PC-9 (cell line): ENCODE measurements at regions not wholly inside any gene's neighbourhood (a gene's known extent, or its start where the extent isn't known, plus 50 kb on each side); places are given as distances from the start of the nearest gene placed in this dataset.

ENCODE experiments used
- BruUV-seq: library from RNA; stranded (reverse); fragments of 400-500 nt; replicated peaks from 2 replicates; lab custom pipeline; 2021; lab: Mats Ljungman, UMichigan
- CTCF ChIA-PET: fragments of 300-600 bp; sonication (Branson Sonifier 250); formaldehyde crosslinking; loops from one replicate; lab custom pipeline; 2022; ENCODE audit warnings: antibody characterized with exemption; lab: Charles Lee
- POLR2A ChIA-PET: fragments of 300-600 bp; sonication (Branson Sonifier 250); formaldehyde crosslinking; loops from one replicate; lab custom pipeline; 2022; ENCODE audit warnings: antibody characterized with exemption; ENCODE audit not compliant: unreplicated experiment; lab: Charles Lee
- DNase-seq, 2 experiments: peaks; one replicate each; pipeline versions ENCODE4 v3.0.0 to v3.0.0-alpha.2; 2015 to 2022; ENCODE audit warnings: mixed read lengths in 1 of 2
- H2AFZ ChIP-seq: fragments of 200-600 bp; sonication (generic); 2 replicates; pipeline ENCODE4 v1.8.1; 2017; ENCODE audit warnings: antibody characterized with exemption
- H3F3A ChIP-seq: fragments of 200-600 bp; sonication (generic); 2 replicates; pipeline ENCODE4 v1.8.1; 2017; ENCODE audit warnings: antibody characterized with exemption, mild to moderate bottlenecking, low read depth; ENCODE audit not compliant: insufficient read depth
- H3K27ac ChIP-seq: fragments of 200-600 bp; sonication (generic); 2 replicates; pipeline ENCODE4 v1.6.1; 2016; ENCODE audit warnings: mixed run types
- H3K27me3 ChIP-seq: fragments of 200-600 bp; sonication (generic); 2 replicates; pipeline ENCODE4 v1.6.1; 2016; ENCODE audit warnings: low read depth, mixed run types; ENCODE audit not compliant: insufficient read depth
- H3K36me3 ChIP-seq: fragments of 200-600 bp; sonication (generic); 2 replicates; pipeline ENCODE4 v1.6.1; 2016; ENCODE audit warnings: low read depth, mixed run types
- H3K4me1 ChIP-seq: fragments of 200-600 bp; sonication (generic); replicated peaks from 2 replicates; pipeline ENCODE4 v1.6.1; 2016; ENCODE audit warnings: mixed run types; ENCODE audit not compliant: insufficient read depth
- H3K4me2 ChIP-seq: fragments of 200-600 bp; sonication (generic); 2 replicates; pipeline ENCODE4 v1.6.1; 2017; ENCODE audit warnings: mixed run types
- H3K4me3 ChIP-seq: fragments of 200-600 bp; sonication (generic); 2 replicates; pipeline ENCODE4 v1.6.1; 2016; ENCODE audit warnings: mixed run types
- H3K79me2 ChIP-seq: fragments of 200-600 bp; sonication (generic); 2 replicates; pipeline ENCODE4 v1.6.1; 2017; ENCODE audit warnings: low read depth, mixed run types
- H3K9me2 ChIP-seq: fragments of 200-600 bp; sonication (generic); 2 replicates; pipeline ENCODE4 v1.8.1; 2017; ENCODE audit warnings: mild to moderate bottlenecking; ENCODE audit not compliant: insufficient read depth
- H3K9me3 ChIP-seq: fragments of 200-600 bp; sonication (generic); 2 replicates; pipeline ENCODE4 v1.8.1; 2016; ENCODE audit warnings: low read depth; ENCODE audit not compliant: insufficient read depth
- H4K20me1 ChIP-seq: fragments of 200-600 bp; sonication (generic); 2 replicates; pipeline ENCODE4 v1.8.1; 2017; ENCODE audit not compliant: insufficient read depth
- CTCF ChIP-seq: fragments of 200-600 bp; sonication (generic); conservative IDR thresholded peaks from 2 replicates; pipeline ENCODE4 v1.6.1; 2017; ENCODE audit warnings: mixed run types, antibody characterized with exemption, mild to moderate bottlenecking, moderate library complexity
- EZH2 ChIP-seq: fragments of 200-600 bp; sonication (generic); IDR thresholded peaks from 2 replicates; pipeline ENCODE4 v1.8.0; 2017; ENCODE audit warnings: antibody characterized with exemption, low read depth
- intact Hi-C: fragments of 100-400 bp; cut with micrococcal nuclease; formaldehyde crosslinking; loops from one replicate; pipeline ENCODE4 v1.10.0; 2022; ENCODE audit not compliant: unreplicated experiment

- POLR2A ChIA-PET, result no interaction called here
Measured at GRCh38 chr5:1939256-1939655, 56.5 kb upstream of the IRX4 start.

GRCh38 chr5:1938310-1939000 lies 55.7 kb upstream of the IRX4 start:
- no peaks in the 10 kb centered on the region for H3K36me3 ChIP-seq
- intact Hi-C loops, result no loop called here
- H3F3A ChIP-seq, result no peaks in the 10 kb centered on the region
- H3K27me3 ChIP-seq, result peaks cover 82% of the 10 kb centered on the region
- H3K4me1 ChIP-seq, result peaks cover 14% of the 10 kb centered on the region
- POLR2A ChIA-PET, result no interaction called here
- no peak overlapping the region for H3K27ac ChIP-seq
- BruUV-seq, result no TSS peak
- H3K79me2 ChIP-seq, result no peaks in the 10 kb centered on the region
- H3K4me3 ChIP-seq, result no peak overlapping the region
- no peak for DNase-seq
- H3K9me2 ChIP-seq, result no peaks in the 10 kb centered on the region
- no peak overlapping the region for H2AFZ ChIP-seq
- TF ChIP-seq EZH2, result no peak
- no peak for TF ChIP-seq CTCF
- H3K4me2 ChIP-seq, result no peak overlapping the region
- CTCF ChIA-PET, result no interaction called here
- H4K20me1 ChIP-seq, result no peaks in the 10 kb centered on the region
- no peaks in the 10 kb centered on the region for H3K9me3 ChIP-seq

More at GRCh38 chr5:1939256-1939655, 56.5 kb upstream of the IRX4 start:
- BruUV-seq, result no TSS peak
- H3K4me1 ChIP-seq, result peaks cover 14% of the 10 kb centered on the region
- intact Hi-C loops, result no loop called here
- H3K79me2 ChIP-seq, result no peaks in the 10 kb centered on the region
- CTCF ChIA-PET, result no interaction called here
- H3K36me3 ChIP-seq, result no peaks in the 10 kb centered on the region
- H2AFZ ChIP-seq, result no peak overlapping the region
- H3F3A ChIP-seq, result no peaks in the 10 kb centered on the region
- H3K4me3 ChIP-seq, result no peak overlapping the region
- DNase-seq, result no peak
- H3K27ac ChIP-seq, result no peak overlapping the region
- H4K20me1 ChIP-seq, result no peaks in the 10 kb centered on the region
- no peak overlapping the region for H3K4me2 ChIP-seq
- H3K9me2 ChIP-seq, result no peaks in the 10 kb centered on the region
- TF ChIP-seq CTCF, result no peak
- TF ChIP-seq EZH2, result no peak
- H3K9me3 ChIP-seq, result no peaks in the 10 kb centered on the region
- peaks cover 82% of the 10 kb centered on the region for H3K27me3 ChIP-seq

GRCh38 chr5:1937590-1937989 lies 54.9 kb upstream of the IRX4 start:
- DNase-seq, result no peak
- ChIA-PET CTCF (no interaction called here), POLR2A (no interaction called here)
- H3K9me2 ChIP-seq, result no peaks in the 10 kb centered on the region
- H3K27me3 ChIP-seq, result peaks cover 82% of the 10 kb centered on the region
- intact Hi-C loops, result no loop called here
- no peak overlapping the region for H2AFZ ChIP-seq
- no TSS peak for BruUV-seq
- no peaks in the 10 kb centered on the region for H3K36me3 ChIP-seq
- no peaks in the 10 kb centered on the region for H3K79me2 ChIP-seq
- no peak overlapping the region for H3K4me3 ChIP-seq
- H3K27ac ChIP-seq, result no peak overlapping the region
- H4K20me1 ChIP-seq, result no peaks in the 10 kb centered on the region
- H3K4me1 ChIP-seq, result peaks cover 14% of the 10 kb centered on the region
- H3K4me2 ChIP-seq, result no peak overlapping the region
- TF ChIP-seq EZH2, result no peak
- TF ChIP-seq CTCF, result no peak
- H3F3A ChIP-seq, result no peaks in the 10 kb centered on the region
- no peaks in the 10 kb centered on the region for H3K9me3 ChIP-seq
